HepG2 (cell line): ENCODE measurements at regions not wholly inside any gene's neighbourhood (a gene's known extent, or its start where the extent isn't known, plus 50 kb on each side); places are given as distances from the start of the nearest gene placed in this dataset.

Experiments
- ATAC-seq: fragments of 200-7000 bp; cut with Tn5 transposase; 3 replicates; pipeline ENCODE4 v1.9.1; 2020; ENCODE audit warnings: mild to moderate bottlenecking, moderate library complexity
- BruUV-seq: library from RNA; stranded (reverse); fragments of 400-500 nt; replicated peaks from 2 replicates; lab custom pipeline; 2021; lab: Mats Ljungman, UMichigan
- CTCF ChIA-PET: fragments of 300-600 bp; formaldehyde crosslinking; extraction: SDS; loops from one replicate; lab custom pipeline; 2021; ENCODE audit warnings: low total read pairs, inconsistent platforms, low intra/inter-chr PET ratio; lab: Yijun Ruan, JAX
- POLR2A ChIA-PET: fragments of 350-600 bp; sonication (Branson Sonifier 250); formaldehyde crosslinking; loops from one replicate; lab custom pipeline; 2020; ENCODE audit warnings: antibody characterized with exemption, inconsistent platforms; lab: Yijun Ruan, JAX
- DNase-seq: peaks from one replicate; pipeline ENCODE4 v3.0.0-alpha.2; 2015; ENCODE audit warnings: low spot score
- FAIRE-seq: peaks from 3 replicates; lab custom pipeline; 2011; peaks lifted over from hg19 to GRCh38; lab: Jason Lieb, UNC
- H2AFZ ChIP-seq: one replicate; pipeline ENCODE4 v1.6.1; 2011; ENCODE audit warnings: low read length, inconsistent platforms
- H3K27ac ChIP-seq: fragments of 300-600 bp; 3 replicates; pipeline ENCODE4 v1.8.0; 2011; ENCODE audit warnings: mixed run types, mild to moderate bottlenecking, mixed read lengths, low read length, inconsistent platforms; ENCODE audit not compliant: insufficient read depth; ENCODE audit errors: extremely low read length
- H3K27me3 ChIP-seq, 2 experiments: fragments of 200-600 bp in 1 of 2; 2 replicates in 1 of 2; 3 replicates in 1 of 2; pipeline versions ENCODE4 v1.6.0 to v1.8.0; 2011; ENCODE audit warnings: low read length in 2 of 2, mild to moderate bottlenecking in 2 of 2, moderate library complexity in 2 of 2, inconsistent platforms in 1 of 2; ENCODE audit not compliant: insufficient read depth in 2 of 2, control insufficient read depth in 1 of 2
- H3K36me3 ChIP-seq, 2 experiments: fragments of 200-600 bp in 1 of 2; replicated peaks in 1 of 2; 2 replicates in 1 of 2; 3 replicates in 1 of 2; pipeline versions ENCODE4 v1.5.1 to v1.8.0; 2011; ENCODE audit warnings: low read length in 2 of 2, inconsistent platforms in 1 of 2; ENCODE audit not compliant: insufficient read depth in 2 of 2, control insufficient read depth in 1 of 2
- H3K4me1 ChIP-seq: 2 replicates; pipeline ENCODE4 v1.5.1; 2012; ENCODE audit warnings: low read length, inconsistent platforms; ENCODE audit not compliant: insufficient read depth
- H3K4me2 ChIP-seq: 2 replicates; pipeline ENCODE4 v1.6.0; 2011; ENCODE audit warnings: low read depth, low read length, inconsistent platforms
- H3K4me3 ChIP-seq, 3 experiments: fragments of 200-600 bp in 1 of 3; sonication (generic), shearing (Covaris generic) in 1 of 3; replicated peaks in 1 of 3; 2 replicates each; pipeline ENCODE4 v1.5.1; 2011 to 2016; ENCODE audit warnings: low read length in 3 of 3, inconsistent platforms in 2 of 3, low read depth in 2 of 3, mild to moderate bottlenecking in 2 of 3, control low read depth in 1 of 3, mixed read lengths in 1 of 3; ENCODE audit not compliant: insufficient read depth in 1 of 3
- H3K79me2 ChIP-seq: one replicate; pipeline ENCODE4 v1.6.1; 2011; ENCODE audit warnings: low read length, inconsistent platforms; ENCODE audit not compliant: insufficient read depth
- H3K9ac ChIP-seq: 2 replicates; pipeline ENCODE4 v1.6.0; 2011; ENCODE audit warnings: mild to moderate bottlenecking, low read depth, low read length, inconsistent platforms; ENCODE audit not compliant: insufficient read depth
- H3K9me3 ChIP-seq: 2 replicates; pipeline ENCODE4 v1.5.1; 2012; ENCODE audit warnings: mild to moderate bottlenecking, low read length
- H4K20me1 ChIP-seq: 2 replicates; pipeline ENCODE4 v1.6.0; 2011; ENCODE audit warnings: inconsistent platforms, mild to moderate bottlenecking, low read length, moderate library complexity; ENCODE audit not compliant: insufficient read depth
- SMAD9 ChIP-seq: sonication (generic); formaldehyde crosslinking; IDR thresholded peaks from 2 replicates; pipeline ENCODE4 v1.5.1; 2020; ENCODE audit warnings: mild to moderate bottlenecking, missing genetic modification reagents
- U2AF1 ChIP-seq: fragments of 200-400 bp; formaldehyde crosslinking; optimal IDR thresholded peaks from 2 replicates; pipeline ENCODE3; 2017; ENCODE audit warnings: mild to moderate bottlenecking, low read depth, low read length
- ZFP82 ChIP-seq: sonication (generic); formaldehyde crosslinking; IDR thresholded peaks from 2 replicates; pipeline ENCODE4 v1.5.1; 2020; ENCODE audit warnings: mild to moderate bottlenecking, missing genetic modification reagents, borderline replicate concordance
- ZMYM2 ChIP-seq: sonication (generic); formaldehyde crosslinking; IDR thresholded peaks from 2 replicates; pipeline ENCODE4 v1.8.0; 2022; ENCODE audit warnings: mild to moderate bottlenecking, missing genetic modification reagents
- ZNF136 ChIP-seq: sonication (generic); formaldehyde crosslinking; IDR thresholded peaks from 2 replicates; pipeline ENCODE4 v1.8.1; 2022; ENCODE audit warnings: low read depth, mild to moderate bottlenecking, moderate library complexity, missing genetic modification reagents
- ZNF232 ChIP-seq: sonication (generic); formaldehyde crosslinking; IDR thresholded peaks from 2 replicates; pipeline ENCODE4 v1.4.0; 2020; ENCODE audit warnings: missing genetic modification reagents, borderline replicate concordance
- WGBS: methylation state at CpG from one replicate; pipeline ENCODE4 v1.1.6; 2017; ENCODE audit warnings: low lambda C conversion rate; 5-methylcytosine and 5-hydroxymethylcytosine counted together
- in situ Hi-C: cut with HindIII; loops from 2 replicates; pipeline ENCODE4 v1.10.0; 2017; ENCODE audit warnings: low pct_unique_long_range_greater_than_20kb; ENCODE audit not compliant: extremely low pct_ligation_motif_present
- intact Hi-C: fragments of 100-400 bp; cut with micrococcal nuclease; formaldehyde crosslinking; loops from one replicate; pipeline ENCODE4 v1.10.0; 2022; ENCODE audit not compliant: unreplicated experiment
- TF ChIP-seq, protein P1 (sequence below): sonication (generic); formaldehyde crosslinking; IDR thresholded peaks from 2 replicates; pipeline ENCODE4 v1.5.0; 2020; ENCODE audit warnings: mild to moderate bottlenecking, missing genetic modification reagents

DNA sequence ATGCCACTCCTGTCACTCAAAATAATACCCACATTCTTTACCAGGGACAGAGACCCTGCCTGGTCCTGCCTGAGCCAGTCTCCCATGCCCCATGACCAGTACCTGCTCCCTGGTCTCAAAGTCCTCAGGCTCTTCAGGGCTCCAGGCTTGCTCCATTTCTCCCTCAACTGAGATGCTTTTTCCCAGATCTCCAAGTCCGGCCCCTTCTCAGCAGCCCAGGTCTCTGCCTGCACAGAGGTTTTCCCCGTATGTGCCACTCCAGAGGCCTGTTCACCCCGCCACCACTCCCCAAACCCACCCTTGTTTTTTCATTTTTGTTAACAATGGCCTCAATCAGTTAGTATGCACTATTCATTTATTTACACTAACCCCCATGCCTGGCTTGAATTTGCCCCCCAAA, 499.5 kb upstream of the MYT1L start (continued):
- TF ChIP-seq ZFP82 (CRISPR knock-in tag) = no peak

DNA sequence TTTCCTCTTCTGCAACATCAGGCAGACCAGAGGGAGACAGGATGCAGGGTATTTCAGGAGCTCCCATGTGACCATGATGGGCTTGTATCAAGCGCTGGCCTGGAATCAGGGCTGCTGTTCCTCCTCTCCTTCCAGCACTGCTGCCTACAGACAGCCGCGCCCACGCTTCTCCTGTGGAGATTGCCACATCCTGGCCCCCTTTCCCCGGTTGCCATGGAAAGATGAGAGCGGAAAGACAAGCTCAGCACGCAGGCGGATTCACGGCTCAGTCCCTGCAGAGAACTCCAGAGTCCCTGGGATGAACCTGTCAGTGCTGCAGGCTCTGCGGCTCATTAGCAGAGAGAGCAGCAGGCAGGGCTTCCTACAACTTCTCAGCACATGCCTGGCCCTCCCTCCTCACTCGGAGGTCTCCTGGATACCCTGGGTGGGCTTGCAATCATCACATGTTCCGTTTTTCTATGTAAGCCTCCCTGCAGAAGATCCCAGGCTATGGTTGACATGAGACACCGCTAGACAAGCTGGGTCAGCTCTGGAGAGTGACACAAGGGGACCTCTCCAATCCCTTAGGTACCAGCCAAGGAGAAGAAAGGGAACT, 497.8 kb upstream of the MYT1L start:
- H3K9me3 ChIP-seq = no peaks in the 10 kb centered on the region
- BruUV-seq = no TSS peak
- ATAC-seq = no peak
- TF ChIP-seq ZMYM2 (CRISPR knock-in tag) = no peak
- TF ChIP-seq, protein P1, sequence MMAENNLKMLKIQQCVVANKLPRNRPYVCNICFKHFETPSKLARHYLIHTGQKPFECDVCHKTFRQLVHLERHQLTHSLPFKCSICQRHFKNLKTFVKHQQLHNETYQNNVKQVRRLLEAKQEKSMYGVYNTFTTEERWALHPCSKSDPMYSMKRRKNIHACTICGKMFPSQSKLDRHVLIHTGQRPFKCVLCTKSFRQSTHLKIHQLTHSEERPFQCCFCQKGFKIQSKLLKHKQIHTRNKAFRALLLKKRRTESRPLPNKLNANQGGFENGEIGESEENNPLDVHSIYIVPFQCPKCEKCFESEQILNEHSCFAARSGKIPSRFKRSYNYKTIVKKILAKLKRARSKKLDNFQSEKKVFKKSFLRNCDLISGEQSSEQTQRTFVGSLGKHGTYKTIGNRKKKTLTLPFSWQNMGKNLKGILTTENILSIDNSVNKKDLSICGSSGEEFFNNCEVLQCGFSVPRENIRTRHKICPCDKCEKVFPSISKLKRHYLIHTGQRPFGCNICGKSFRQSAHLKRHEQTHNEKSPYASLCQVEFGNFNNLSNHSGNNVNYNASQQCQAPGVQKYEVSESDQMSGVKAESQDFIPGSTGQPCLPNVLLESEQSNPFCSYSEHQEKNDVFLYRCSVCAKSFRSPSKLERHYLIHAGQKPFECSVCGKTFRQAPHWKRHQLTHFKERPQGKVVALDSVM = no peak
- no peak for TF ChIP-seq U2AF1
- TF ChIP-seq ZNF232 (CRISPR knock-in tag) = no peak
- TF ChIP-seq ZNF136 = no peak
- TF ChIP-seq SMAD9 (CRISPR knock-in tag) = no peak
- no peak for TF ChIP-seq ZFP82 (CRISPR knock-in tag)
- WGBS = 10% methylated on average over 13 of the region's 13 CpGs
- H3K36me3 ChIP-seq = no peaks in the 10 kb centered on the region
- no peak for FAIRE-seq
- intact Hi-C loops (no loop called here), in situ Hi-C loops (no loop called here)
- H3K79me2 ChIP-seq = no peaks in the 10 kb centered on the region
- H3K27me3 ChIP-seq = peaks cover 0 to 46% of the 10 kb centered on the region in 2 experiments; a peak in 3 of 5 replicates
- no peaks in the 10 kb centered on the region for H3K4me1 ChIP-seq
- H3K27ac ChIP-seq = no peak overlapping the region
- H3K4me2 ChIP-seq = no peak overlapping the region
- H2AFZ ChIP-seq = no peak overlapping the region
- ChIA-PET POLR2A (no interaction called here), CTCF (no interaction called here)
- no peaks in the 10 kb centered on the region for H4K20me1 ChIP-seq
- H3K9ac ChIP-seq = no peak overlapping the region
- no peak overlapping the region for H3K4me3 ChIP-seq
- no peak for DNase-seq
